Calu3 (cell line): ENCODE measurements at regions not wholly inside any gene's neighbourhood (a gene's known extent, or its start where the extent isn't known, plus 50 kb on each side); places are given as distances from the start of the nearest gene placed in this dataset.

Experiments
- BruUV-seq: library from RNA; stranded (reverse); fragments of 400-500 nt; replicated peaks from 2 replicates; lab custom pipeline; 2021; lab: Mats Ljungman, UMichigan
- CTCF ChIA-PET: fragments of 300-600 bp; sonication (Branson Sonifier 250); formaldehyde crosslinking; loops from one replicate; lab custom pipeline; 2022; ENCODE audit warnings: antibody characterized with exemption; lab: Charles Lee
- DNase-seq: peaks from one replicate; pipeline ENCODE4 v3.0.0; 2022
- H3K27ac Mint-ChIP-seq: one replicate; pipeline ENCODE4 v1.8.0; 2022; ENCODE audit warnings: mixed read lengths; ENCODE audit not compliant: unreplicated experiment
- H3K27me3 Mint-ChIP-seq: one replicate; pipeline ENCODE4 v1.8.0; 2022; ENCODE audit warnings: mixed read lengths; ENCODE audit not compliant: unreplicated experiment
- H3K36me3 Mint-ChIP-seq: one replicate; pipeline ENCODE4 v1.8.0; 2022; ENCODE audit warnings: mild to moderate bottlenecking, moderate library complexity, mixed read lengths; ENCODE audit not compliant: insufficient read depth, unreplicated experiment
- H3K4me1 Mint-ChIP-seq: one replicate; pipeline ENCODE4 v1.8.0; 2022; ENCODE audit warnings: mild to moderate bottlenecking, low read depth, mixed read lengths; ENCODE audit not compliant: unreplicated experiment
- H3K4me3 Mint-ChIP-seq: one replicate; pipeline ENCODE4 v1.8.0; 2022; ENCODE audit warnings: mild to moderate bottlenecking, low read depth, moderate library complexity, mixed read lengths; ENCODE audit not compliant: unreplicated experiment
- H3K9me3 Mint-ChIP-seq: one replicate; pipeline ENCODE4 v1.8.0; 2022; ENCODE audit warnings: low read depth, mixed read lengths; ENCODE audit not compliant: unreplicated experiment
- CTCF ChIP-seq: fragments of 200-600 bp; IDR thresholded peaks from one replicate; pipeline ENCODE4 v1.8.0; 2022; ENCODE audit warnings: antibody characterized with exemption; ENCODE audit not compliant: unreplicated experiment
- intact Hi-C: fragments of 100-400 bp; cut with micrococcal nuclease; formaldehyde crosslinking; loops from one replicate; pipeline ENCODE4 v1.10.0; 2022; ENCODE audit not compliant: unreplicated experiment

- peaks cover 10% of the 10 kb centered on the region for H3K27me3 Mint-ChIP-seq
- intact Hi-C loops = no loop called here
- no peaks in the 10 kb centered on the region for H3K36me3 Mint-ChIP-seq
- H3K9me3 Mint-ChIP-seq = no peaks in the 10 kb centered on the region
- TF ChIP-seq CTCF = no peak
- H3K27ac Mint-ChIP-seq = no peak overlapping the region
- DNase-seq = no peak
- H3K4me3 Mint-ChIP-seq = no peak overlapping the region
- CTCF ChIA-PET = no interaction called here
- no peaks in the 10 kb centered on the region for H3K4me1 Mint-ChIP-seq
- BruUV-seq = no TSS peak
Measured at GRCh38 chr7:104052979-104053378, 63.5 kb upstream of the RELN start.

- H3K4me3 Mint-ChIP-seq = no peak overlapping the region
- intact Hi-C loops = no loop called here
- H3K27ac Mint-ChIP-seq = no peak overlapping the region
- CTCF ChIA-PET = no interaction called here
- no peaks in the 10 kb centered on the region for H3K36me3 Mint-ChIP-seq
- H3K4me1 Mint-ChIP-seq = no peaks in the 10 kb centered on the region
- H3K9me3 Mint-ChIP-seq = no peaks in the 10 kb centered on the region
- TF ChIP-seq CTCF = no peak
- no TSS peak for BruUV-seq
- DNase-seq = no peak
- peaks cover 8% of the 10 kb centered on the region for H3K27me3 Mint-ChIP-seq
Measured at GRCh38 chr7:104048055-104048454, 58.6 kb upstream of the RELN start.

- BruUV-seq = no TSS peak
- H3K4me1 Mint-ChIP-seq = no peaks in the 10 kb centered on the region
Measured at GRCh38 chr7:104045183-104045582, 55.7 kb upstream of the RELN start.

GRCh38 chr7:104040666-104041065, 51.2 kb upstream of the RELN start:
- H3K4me3 Mint-ChIP-seq = no peak overlapping the region
- no peaks in the 10 kb centered on the region for H3K27me3 Mint-ChIP-seq
- H3K27ac Mint-ChIP-seq = no peak overlapping the region
- no peak for DNase-seq
- intact Hi-C loops = no loop called here
- no peaks in the 10 kb centered on the region for H3K9me3 Mint-ChIP-seq
- H3K36me3 Mint-ChIP-seq = no peaks in the 10 kb centered on the region
- no TSS peak for BruUV-seq
- no peaks in the 10 kb centered on the region for H3K4me1 Mint-ChIP-seq
- CTCF ChIA-PET = no interaction called here
- TF ChIP-seq CTCF = no peak

More at GRCh38 chr7:104045183-104045582, 55.7 kb upstream of the RELN start:
- Mint-ChIP-seq H3K27me3 (peaks cover 8% of the 10 kb centered on the region), H3K4me3 (no peak overlapping the region), H3K9me3 (no peaks in the 10 kb centered on the region), H3K27ac (no peak overlapping the region), H3K36me3 (no peaks in the 10 kb centered on the region)
- TF ChIP-seq CTCF = no peak
- DNase-seq = no peak
- intact Hi-C loops = no loop called here
- CTCF ChIA-PET = interaction anchor here (0.6 kb wide), 1 partner anchor 923 kb away, joined by 3 read pairs; no protein-coding TSS in a partner anchor
